Activated T-helper 17 cell treated with anti-CD3 and anti-CD28 coated beads, Interleukin-2, amount 50 U/mL, for 72 hours (primary cell): ENCODE measurements at regions not wholly inside any gene's neighbourhood (a gene's known extent, or its start where the extent isn't known, plus 50 kb on each side); places are given as distances from the start of the nearest gene placed in this dataset.
A peak's percentile ranks its signal among the peaks of the same experiment; 100 is the strongest.

Experiments
- ATAC-seq: fragments of 150-1000 bp; cut with Tn5 transposase; replicated peaks from 2 replicates; pipeline ENCODE4 v1.10.0; 2021; ENCODE audit warnings: mild to moderate bottlenecking, moderate library complexity
- H3K27ac Mint-ChIP-seq: one replicate; pipeline ENCODE4 v1.8.0; 2022; ENCODE audit warnings: mixed read lengths
- H3K27me3 Mint-ChIP-seq: one replicate; pipeline ENCODE4 v1.8.0; 2022; ENCODE audit warnings: mixed read lengths
- H3K36me3 Mint-ChIP-seq: one replicate; pipeline ENCODE4 v1.8.0; 2022; ENCODE audit warnings: low read depth, mild to moderate bottlenecking, mixed read lengths
- H3K4me1 Mint-ChIP-seq: one replicate; pipeline ENCODE4 v1.8.0; 2022; ENCODE audit warnings: mixed read lengths
- H3K4me3 Mint-ChIP-seq: one replicate; pipeline ENCODE4 v1.8.0; 2022; ENCODE audit warnings: mild to moderate bottlenecking, mixed read lengths
- H3K9me3 Mint-ChIP-seq: one replicate; pipeline ENCODE4 v1.8.0; 2022; ENCODE audit warnings: mixed read lengths

DNA sequence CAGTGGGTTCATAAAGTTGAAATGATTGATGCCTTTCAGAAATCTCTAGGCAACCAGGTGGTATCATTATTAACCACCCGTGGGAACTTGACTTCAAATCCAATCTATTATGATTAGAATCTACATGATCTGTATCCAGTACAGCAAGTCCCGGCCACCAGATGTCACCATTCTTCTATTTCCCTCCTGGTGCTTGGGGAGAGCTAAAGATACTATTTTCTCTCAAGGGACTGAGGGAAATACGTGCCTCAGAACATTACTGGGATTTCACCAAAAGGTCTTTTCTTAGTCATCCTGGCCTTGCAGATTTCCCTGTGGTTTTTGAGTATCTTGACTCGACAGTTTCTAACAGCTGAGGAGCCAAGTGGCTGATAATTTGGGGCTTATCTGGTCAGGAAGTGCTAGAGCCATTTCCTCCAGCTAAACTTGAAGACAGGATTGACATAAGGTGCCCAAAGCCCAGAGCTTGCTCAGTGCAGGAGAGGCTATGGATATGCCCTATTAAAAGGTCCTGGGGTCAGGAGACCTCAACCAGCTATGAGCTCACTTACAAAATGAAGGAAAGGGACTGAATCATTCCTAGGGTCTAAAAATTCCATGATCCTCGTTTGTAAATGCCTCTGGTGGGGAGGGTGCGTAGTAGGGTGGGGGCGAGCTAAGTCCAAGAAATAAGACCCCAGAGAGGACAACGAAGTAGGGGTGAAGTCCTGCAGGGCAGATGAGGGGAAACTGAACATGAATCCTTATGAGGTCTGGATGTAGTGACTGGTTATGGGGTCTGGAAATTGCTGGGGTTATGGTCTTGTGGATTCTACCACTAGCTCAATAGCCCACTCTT is 135.4 kb upstream of the MGAT5 start:
- H3K4me1 Mint-ChIP-seq: peaks cover 24% of the 10 kb centered on the region
- no peaks in the 10 kb centered on the region for H3K9me3 Mint-ChIP-seq
- peak overlapping the region; percentile 97 for H3K4me3 Mint-ChIP-seq
- H3K36me3 Mint-ChIP-seq: peaks cover 21% of the 10 kb centered on the region
- peak overlapping the region; percentile 98 for H3K27ac Mint-ChIP-seq
- peak; percentile 61 for ATAC-seq
- no peaks in the 10 kb centered on the region for H3K27me3 Mint-ChIP-seq

DNA sequence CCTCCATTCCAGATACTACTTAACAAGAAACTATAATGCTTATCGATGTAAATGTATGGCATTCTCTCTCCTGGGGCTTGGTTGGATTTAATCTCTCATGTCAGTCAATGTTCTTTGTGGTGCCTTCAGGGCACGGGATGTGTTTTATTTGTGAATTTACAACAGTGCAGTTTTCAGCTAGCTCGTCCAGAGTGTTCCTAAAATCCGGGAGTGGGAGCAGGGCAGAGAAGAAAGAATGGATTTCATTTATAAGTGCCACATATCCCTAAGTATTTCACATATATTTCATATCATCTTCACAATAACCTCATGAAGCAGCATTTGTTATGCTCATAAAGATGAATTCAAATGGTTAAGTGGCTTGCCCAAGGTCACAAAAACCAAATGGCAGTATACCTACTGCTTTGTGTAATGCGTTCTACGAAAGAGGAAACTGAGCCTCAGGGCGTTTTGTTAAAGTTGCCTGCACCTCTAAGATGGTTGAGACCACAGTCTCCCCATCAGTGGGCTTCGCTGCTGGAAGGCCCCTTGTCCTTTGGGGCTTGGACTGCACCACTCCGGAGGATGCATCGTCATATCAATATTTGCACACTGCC is 134.7 kb upstream of the MGAT5 start:
- no peaks in the 10 kb centered on the region for H3K27me3 Mint-ChIP-seq
- H3K4me3 Mint-ChIP-seq: peak overlapping the region; percentile 97
- H3K4me1 Mint-ChIP-seq: peaks cover 28% of the 10 kb centered on the region
- no peaks in the 10 kb centered on the region for H3K9me3 Mint-ChIP-seq
- peak overlapping the region; percentile 98 for H3K27ac Mint-ChIP-seq
- peak; percentile 13 for ATAC-seq
- H3K36me3 Mint-ChIP-seq: peaks cover 21% of the 10 kb centered on the region

DNA sequence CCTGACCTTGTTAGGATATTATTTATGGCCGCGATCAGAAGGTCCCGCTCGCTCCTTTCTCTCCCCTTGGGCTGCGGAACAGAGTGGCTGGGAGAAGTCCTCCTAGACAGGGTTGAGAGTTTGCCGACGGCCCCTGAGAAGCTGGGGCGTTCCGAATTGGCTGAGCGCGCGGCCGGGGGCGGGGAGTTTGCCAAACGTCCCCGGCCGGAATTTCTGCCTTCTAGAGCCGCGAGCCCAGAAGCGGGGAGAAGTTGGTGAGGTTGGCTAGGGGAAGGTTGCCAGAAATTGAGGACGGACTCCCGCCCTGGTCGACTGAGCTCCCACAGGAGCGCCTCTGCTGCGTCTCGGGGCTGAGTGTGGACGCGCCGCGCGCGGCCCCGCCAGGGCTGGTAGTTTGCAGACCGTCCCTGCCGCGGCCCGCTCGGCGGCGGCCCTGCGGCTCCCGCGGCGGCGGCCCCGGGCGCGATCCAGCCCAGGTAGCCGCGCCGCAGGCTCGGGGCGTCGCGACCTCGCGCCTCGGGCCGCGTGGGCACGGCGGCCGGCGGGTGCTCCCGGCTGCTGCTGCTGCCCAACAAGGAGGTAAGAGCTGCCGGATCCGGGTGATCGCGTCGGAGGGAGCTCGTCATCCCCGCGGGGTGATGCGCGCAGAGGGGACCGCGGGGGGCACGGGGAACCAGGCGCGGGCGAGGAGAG is 134.0 kb upstream of the MGAT5 start:
- ATAC-seq: peak; percentile 68
- peaks cover 30% of the 10 kb centered on the region for H3K4me1 Mint-ChIP-seq
- peak overlapping the region; percentile 98 for H3K27ac Mint-ChIP-seq
- peaks cover 21% of the 10 kb centered on the region for H3K36me3 Mint-ChIP-seq
- peak overlapping the region; percentile 97 for H3K4me3 Mint-ChIP-seq
- H3K9me3 Mint-ChIP-seq: no peaks in the 10 kb centered on the region
- no peaks in the 10 kb centered on the region for H3K27me3 Mint-ChIP-seq

DNA sequence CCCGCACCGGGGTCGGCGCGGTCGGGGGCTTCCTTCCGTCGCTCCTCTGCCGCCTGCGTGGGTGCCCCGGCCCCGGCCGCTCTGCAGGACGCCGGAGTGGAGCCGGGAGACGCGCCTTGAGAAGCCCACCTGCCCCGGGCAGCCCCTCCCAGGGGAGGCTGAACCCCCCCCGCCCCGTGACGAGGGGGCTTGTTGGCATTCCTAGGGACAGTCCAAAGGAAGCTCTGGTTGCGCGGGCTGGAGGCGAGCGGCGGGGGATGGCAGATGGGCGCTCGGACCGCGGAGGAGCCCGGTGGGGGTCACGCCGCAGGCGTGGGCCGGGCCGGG is 133.5 kb upstream of the MGAT5 start:
- Mint-ChIP-seq H3K9me3 (no peaks in the 10 kb centered on the region), H3K27ac (no peak overlapping the region), H3K4me1 (peaks cover 35% of the 10 kb centered on the region), H3K36me3 (peaks cover 26% of the 10 kb centered on the region), H3K27me3 (no peaks in the 10 kb centered on the region), H3K4me3 (peak overlapping the region; percentile 97)
- no peak for ATAC-seq

DNA sequence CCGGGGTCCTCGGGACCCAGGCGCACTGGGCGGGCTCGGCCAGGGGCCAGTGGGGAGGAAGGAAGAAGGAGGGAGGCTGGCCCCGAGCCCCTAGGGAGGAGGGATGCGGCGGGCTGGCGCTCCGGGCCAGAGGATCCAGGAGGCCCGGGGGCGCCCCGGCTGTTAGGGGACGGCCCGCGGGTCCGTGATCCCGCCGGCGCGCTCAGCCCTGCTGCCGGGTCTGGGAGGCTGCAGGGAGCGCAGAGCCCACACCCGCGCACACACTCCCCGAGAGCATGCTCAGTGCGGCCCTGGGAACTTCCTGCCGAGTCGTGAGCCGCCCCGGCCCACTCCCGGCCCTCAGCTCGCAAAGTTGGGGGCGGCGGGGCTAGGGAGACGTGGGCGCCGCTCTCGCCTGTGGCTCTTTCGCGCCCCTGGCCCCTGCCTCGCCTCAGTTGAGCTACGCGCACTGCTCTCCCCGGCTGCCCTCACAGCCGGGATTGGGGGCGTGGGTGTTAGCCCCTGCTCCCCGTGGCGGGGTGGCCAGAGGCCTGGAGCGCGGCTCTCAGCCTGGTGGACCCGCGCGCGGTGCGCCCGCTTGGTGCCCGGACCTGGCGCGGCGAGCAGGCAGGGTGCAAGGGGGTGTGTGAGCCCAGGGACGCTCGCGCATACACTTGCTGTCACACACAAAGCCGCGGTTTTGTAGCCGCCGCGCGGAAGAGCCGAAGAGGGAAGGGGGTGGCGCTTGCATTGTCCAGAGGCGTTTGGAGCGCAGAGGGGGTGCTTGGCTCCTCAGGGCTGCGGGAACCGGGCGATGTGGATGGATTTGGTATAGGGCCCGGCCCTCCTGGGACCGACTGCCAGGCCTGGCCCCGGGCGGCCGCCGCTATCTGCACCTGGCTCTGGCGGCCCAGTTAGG is 132.9 kb upstream of the MGAT5 start:
- ATAC-seq: peak; percentile 69
- Mint-ChIP-seq H3K9me3 (no peaks in the 10 kb centered on the region), H3K27me3 (no peaks in the 10 kb centered on the region), H3K4me1 (peaks cover 38% of the 10 kb centered on the region), H3K27ac (peak overlapping the region; percentile 65), H3K4me3 (peak overlapping the region; percentile 82), H3K36me3 (peaks cover 27% of the 10 kb centered on the region)

DNA sequence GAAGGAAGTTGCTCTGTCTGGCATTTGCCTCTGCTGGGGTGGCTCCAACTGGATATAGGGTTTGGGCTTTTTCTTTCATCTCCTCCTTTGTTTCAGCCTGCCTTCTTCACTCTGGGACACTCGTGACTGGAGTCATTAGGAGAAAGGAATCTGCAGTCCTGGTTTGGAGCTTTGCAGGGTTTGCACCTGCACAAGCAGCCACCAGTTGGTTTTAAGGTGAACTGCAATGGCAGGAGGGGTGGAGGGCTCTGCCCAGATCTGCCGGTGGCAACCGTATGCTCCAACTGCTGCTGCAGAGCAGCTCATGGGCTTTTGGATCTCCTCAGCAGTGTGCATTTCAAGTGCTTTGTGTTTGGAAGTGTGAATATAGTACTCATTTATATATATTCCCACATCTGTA is 131.3 kb upstream of the MGAT5 start:
- ATAC-seq: no peak
- Mint-ChIP-seq H3K4me3 (peak overlapping the region; percentile 82), H3K27me3 (no peaks in the 10 kb centered on the region), H3K36me3 (peaks cover 32% of the 10 kb centered on the region), H3K9me3 (no peaks in the 10 kb centered on the region), H3K4me1 (peaks cover 55% of the 10 kb centered on the region), H3K27ac (peak overlapping the region; percentile 7)

DNA sequence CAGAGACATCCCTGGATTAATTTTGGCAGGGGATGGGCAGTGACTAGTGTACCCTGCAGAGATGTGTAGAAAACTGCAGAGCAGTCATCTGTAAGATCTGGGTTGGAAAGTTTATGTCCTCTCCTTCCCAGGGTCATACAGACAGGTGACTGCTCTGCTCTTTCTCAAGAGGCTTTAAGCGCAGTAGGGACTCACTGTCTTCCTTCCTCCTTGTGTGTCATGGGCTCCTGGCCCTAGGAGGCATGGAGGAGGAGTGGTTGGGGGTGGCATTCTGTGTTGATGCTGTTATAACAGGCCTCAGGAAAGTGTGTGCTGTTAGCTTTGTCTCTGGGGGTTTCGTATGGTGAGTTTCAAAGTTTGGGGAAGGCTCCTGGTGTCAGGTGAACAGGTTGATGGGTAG is 130.5 kb upstream of the MGAT5 start:
- peak overlapping the region; percentile 82 for H3K4me3 Mint-ChIP-seq
- peaks cover 38% of the 10 kb centered on the region for H3K36me3 Mint-ChIP-seq
- H3K9me3 Mint-ChIP-seq: no peaks in the 10 kb centered on the region
- H3K27me3 Mint-ChIP-seq: no peaks in the 10 kb centered on the region
- H3K4me1 Mint-ChIP-seq: peaks cover 59% of the 10 kb centered on the region
- peak overlapping the region; percentile 7 for H3K27ac Mint-ChIP-seq
- ATAC-seq: no peak

DNA sequence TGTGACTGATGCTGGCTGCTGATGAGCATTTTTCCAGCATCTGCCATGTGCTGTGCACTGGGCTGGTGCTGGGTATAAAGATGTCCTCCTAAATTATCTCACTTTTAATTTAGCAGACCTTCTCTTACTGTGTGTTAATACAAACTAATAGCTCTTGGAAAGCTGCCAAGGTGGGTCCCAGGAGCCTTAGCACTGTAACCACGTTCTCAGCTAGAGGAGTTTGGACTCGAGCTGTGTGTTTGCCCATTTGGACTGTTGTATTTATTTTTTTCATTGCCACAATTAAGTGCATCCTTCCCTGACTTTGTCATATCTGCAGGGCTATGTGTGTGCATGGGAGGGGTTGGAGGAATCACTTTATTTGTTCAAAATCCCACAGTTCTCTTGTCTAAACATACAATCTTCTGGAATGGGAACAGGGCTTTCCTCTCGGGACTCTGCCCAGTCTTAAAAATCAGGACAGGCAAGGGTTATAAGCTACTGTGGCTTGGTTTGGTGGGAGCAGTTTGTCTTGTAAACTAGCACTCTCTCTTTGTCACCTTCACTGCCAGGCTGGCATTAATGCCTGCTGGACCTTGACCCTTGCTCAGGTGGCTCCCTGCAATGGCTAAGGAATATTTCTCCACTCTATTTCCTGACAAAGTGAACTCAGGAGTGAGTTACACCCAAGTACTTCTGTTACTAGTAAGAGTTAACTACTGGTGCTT is 129.7 kb upstream of the MGAT5 start:
- ATAC-seq: no peak
- Mint-ChIP-seq H3K9me3 (no peaks in the 10 kb centered on the region), H3K4me3 (peak overlapping the region; percentile 82), H3K27me3 (no peaks in the 10 kb centered on the region), H3K36me3 (peaks cover 46% of the 10 kb centered on the region), H3K4me1 (peaks cover 57% of the 10 kb centered on the region), H3K27ac (no peak overlapping the region)

DNA sequence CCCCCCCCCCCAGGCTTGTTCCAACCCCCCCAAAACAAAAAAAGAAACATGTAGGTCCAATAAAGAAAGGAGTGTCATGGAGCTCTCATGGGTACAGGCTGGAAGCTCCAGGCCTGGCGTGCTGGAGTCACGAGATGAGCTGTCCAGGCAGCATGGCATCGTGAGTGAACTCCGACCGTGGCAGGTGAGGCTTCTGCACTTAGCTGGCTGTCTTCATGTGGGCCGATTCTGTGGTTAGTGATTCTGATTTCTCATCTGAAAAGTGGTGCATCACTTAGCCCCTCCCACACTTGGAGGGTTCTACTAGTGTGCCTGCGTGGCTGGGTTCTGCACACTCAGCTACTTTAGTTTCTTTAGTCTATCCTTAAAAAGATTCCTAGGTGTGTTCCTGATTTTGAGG is 126.4 kb upstream of the MGAT5 start:
- Mint-ChIP-seq H3K27me3 (no peaks in the 10 kb centered on the region), H3K36me3 (peaks cover 51% of the 10 kb centered on the region), H3K27ac (peak overlapping the region; percentile 75)

DNA sequence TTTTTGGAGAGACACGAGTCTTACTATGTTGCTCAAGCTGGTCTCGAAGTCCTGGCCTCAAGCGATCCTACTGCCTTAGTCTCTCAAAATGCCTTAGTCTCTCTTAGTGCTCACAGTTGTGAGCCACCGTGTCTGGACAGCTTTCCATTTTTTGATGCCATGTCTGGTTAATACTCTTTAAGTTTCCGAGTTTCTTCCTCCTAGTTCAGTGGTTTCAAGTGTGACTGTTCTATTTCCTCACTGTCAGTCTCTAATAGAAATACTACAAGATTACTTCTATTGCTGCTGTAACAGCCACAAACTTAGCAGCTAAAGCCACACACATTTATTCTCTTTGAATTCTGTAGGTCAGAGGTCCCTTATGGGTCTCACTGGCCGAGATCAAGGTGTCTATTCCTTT is 125.1 kb upstream of the MGAT5 start:
- Mint-ChIP-seq H3K4me3 (peak overlapping the region; percentile 77), H3K4me1 (peaks cover 60% of the 10 kb centered on the region)

More for the DNA sequence above, 126.4 kb upstream of the MGAT5 start:
- no peaks in the 10 kb centered on the region for H3K9me3 Mint-ChIP-seq
- peak overlapping the region; percentile 77 for H3K4me3 Mint-ChIP-seq
- peaks cover 63% of the 10 kb centered on the region for H3K4me1 Mint-ChIP-seq
- ATAC-seq: peak; percentile 96

DNA sequence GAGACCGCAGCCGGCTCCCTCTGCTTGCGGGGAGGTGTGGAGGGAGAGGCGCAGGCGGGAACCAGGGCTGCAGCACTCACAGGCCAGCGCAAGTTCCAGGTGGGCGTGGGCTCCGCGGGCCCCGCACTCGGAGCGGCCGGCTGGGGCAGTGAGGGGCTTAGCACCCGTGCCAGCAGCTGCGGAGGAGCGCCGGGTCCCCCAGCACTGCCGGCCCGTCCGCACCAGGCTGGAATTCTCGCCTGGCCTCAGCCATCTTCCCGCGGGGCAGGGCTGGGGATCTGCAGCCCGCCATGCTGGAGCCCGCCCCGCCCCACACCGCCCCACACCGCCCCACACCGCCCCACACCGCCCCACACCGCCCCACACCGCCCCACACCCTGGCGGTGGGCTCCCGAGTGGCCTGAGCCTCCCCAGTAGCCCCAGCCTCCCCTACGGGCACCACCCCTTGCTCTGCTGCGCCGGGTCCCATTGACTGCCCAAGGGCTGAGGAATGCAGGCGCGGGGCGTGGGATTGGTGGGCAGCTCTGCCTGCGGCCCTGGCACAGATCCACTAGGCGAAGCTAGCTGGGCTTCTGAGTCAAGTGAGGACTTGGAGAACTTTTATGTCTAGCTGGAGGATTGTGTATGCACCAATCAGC is 123.9 kb upstream of the MGAT5 start:
- H3K9me3 Mint-ChIP-seq: no peaks in the 10 kb centered on the region
- ATAC-seq: no peak
- H3K27ac Mint-ChIP-seq: no peak overlapping the region
- peaks cover 63% of the 10 kb centered on the region for H3K4me1 Mint-ChIP-seq
- no peaks in the 10 kb centered on the region for H3K27me3 Mint-ChIP-seq
- H3K36me3 Mint-ChIP-seq: peaks cover 57% of the 10 kb centered on the region
- H3K4me3 Mint-ChIP-seq: no peak overlapping the region

More for the DNA sequence above, 125.1 kb upstream of the MGAT5 start:
- Mint-ChIP-seq H3K27me3 (no peaks in the 10 kb centered on the region), H3K36me3 (peaks cover 57% of the 10 kb centered on the region), H3K27ac (peak overlapping the region; percentile 62), H3K9me3 (no peaks in the 10 kb centered on the region)
- no peak for ATAC-seq

DNA sequence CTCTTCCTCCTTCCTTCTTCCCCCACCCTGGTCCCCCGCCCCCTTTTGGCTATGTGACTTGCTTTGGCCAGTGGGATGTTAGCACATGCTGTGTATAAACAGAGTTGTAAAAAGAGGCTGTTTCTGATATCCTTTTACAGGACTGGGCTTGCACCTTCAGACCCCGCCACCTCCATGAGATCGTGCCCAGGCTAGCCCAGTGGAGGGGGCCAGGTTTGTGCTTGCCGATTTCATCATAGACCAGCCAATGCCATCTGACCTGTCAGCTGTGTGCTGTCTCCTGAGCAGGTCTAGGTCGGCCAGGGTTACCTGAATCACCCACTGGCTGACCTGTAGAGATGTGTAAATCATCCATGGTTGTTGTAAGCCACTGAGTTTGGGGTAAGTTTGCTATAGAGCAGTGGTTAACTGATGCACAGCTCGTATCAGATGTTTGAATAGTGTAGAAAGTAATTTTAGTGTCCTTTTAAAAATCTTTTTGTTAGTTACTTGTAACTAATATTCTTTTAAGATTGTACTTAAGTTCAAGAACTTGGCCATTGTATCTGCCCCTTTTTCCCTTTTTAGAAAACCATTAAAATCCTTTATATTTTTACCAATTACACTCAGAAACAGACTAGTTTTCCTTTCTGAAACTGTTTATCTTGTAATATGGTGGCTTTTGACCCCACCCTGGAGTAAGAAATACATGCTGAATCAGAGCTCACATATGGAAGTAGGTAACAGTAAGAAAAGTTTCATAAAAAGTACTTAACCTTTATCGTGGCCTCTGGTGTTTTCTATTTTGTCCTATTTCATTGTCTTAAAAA is 122.0 kb upstream of the MGAT5 start:
- Mint-ChIP-seq H3K27me3 (no peaks in the 10 kb centered on the region), H3K4me3 (peak overlapping the region; percentile 21), H3K36me3 (peaks cover 61% of the 10 kb centered on the region), H3K27ac (peak overlapping the region; percentile 58), H3K9me3 (no peaks in the 10 kb centered on the region), H3K4me1 (peaks cover 55% of the 10 kb centered on the region)
- ATAC-seq: no peak

DNA sequence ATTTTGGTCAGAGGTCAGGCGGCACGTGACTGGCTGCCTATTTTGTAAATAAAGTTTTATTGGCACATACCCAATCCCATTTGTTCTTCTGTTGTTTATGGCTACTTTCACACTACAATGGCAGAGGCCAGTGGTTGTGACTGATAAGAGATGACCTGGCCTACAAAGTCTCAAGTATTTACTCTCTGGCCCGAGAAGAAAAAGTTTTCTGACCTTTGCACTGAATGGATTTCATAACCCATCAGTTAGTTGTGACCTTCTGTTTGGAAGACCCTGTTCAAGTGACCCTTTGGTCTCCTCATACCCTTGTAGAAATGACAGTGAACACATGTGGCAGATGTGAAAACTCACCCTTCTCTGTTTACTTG is 121.4 kb upstream of the MGAT5 start:
- H3K27ac Mint-ChIP-seq: peak overlapping the region; percentile 58
- H3K4me1 Mint-ChIP-seq: peaks cover 55% of the 10 kb centered on the region
- H3K36me3 Mint-ChIP-seq: peaks cover 57% of the 10 kb centered on the region
- H3K27me3 Mint-ChIP-seq: no peaks in the 10 kb centered on the region
- H3K9me3 Mint-ChIP-seq: no peaks in the 10 kb centered on the region
- peak overlapping the region; percentile 21 for H3K4me3 Mint-ChIP-seq
- no peak for ATAC-seq
